LNCaP clone FGC (cell line): ENCODE measurements at regions not wholly inside any gene's neighbourhood (a gene's known extent, or its start where the extent isn't known, plus 50 kb on each side); places are given as distances from the start of the nearest gene placed in this dataset.

Source experiments
- DNase-seq: peaks from one replicate; pipeline ENCODE4 v3.0.0-alpha.2; 2011; ENCODE audit warnings: low read depth
- H3K4me3 ChIP-seq: 2 replicates; pipeline ENCODE4 v1.5.1; 2011; ENCODE audit warnings: mild to moderate bottlenecking, low read depth, low read length, control low read depth
- CTCF ChIP-seq: IDR thresholded peaks from 2 replicates; pipeline ENCODE4 v1.5.1; 2012; ENCODE audit warnings: mild to moderate bottlenecking; ENCODE audit not compliant: control insufficient read depth, insufficient read depth; ENCODE audit errors: extremely low read depth

- TF ChIP-seq CTCF, result no peak
- DNase-seq, result no peak
- no peak overlapping the region for H3K4me3 ChIP-seq
These were observed 92.1 kb downstream of the SYF2 start for GRCh38 chr1:25140073-25140797.

GRCh38 chr1:25137521-25138395 is 94.5 kb downstream of the SYF2 start:
- no peak overlapping the region for H3K4me3 ChIP-seq
- DNase-seq, result no peak
- TF ChIP-seq CTCF, result no peak

- TF ChIP-seq CTCF, result no peak
- no peak for DNase-seq
- H3K4me3 ChIP-seq, result no peak overlapping the region
These were observed 95.2 kb downstream of the SYF2 start for GRCh38 chr1:25137106-25137505.

GRCh38 chr1:25135909-25136308 is 96.4 kb downstream of the SYF2 start:
- no peak for DNase-seq
- H3K4me3 ChIP-seq, result no peak overlapping the region
- no peak for TF ChIP-seq CTCF

GRCh38 chr1:25134801-25135461 is 97.4 kb downstream of the SYF2 start:
- DNase-seq, result no peak

GRCh38 chr1:25134307-25134706 is 98.0 kb downstream of the SYF2 start:
- no peak for DNase-seq
- H3K4me3 ChIP-seq, result no peak overlapping the region
- no peak for TF ChIP-seq CTCF

More at GRCh38 chr1:25134801-25135461, 97.4 kb downstream of the SYF2 start:
- no peak for TF ChIP-seq CTCF
- no peak overlapping the region for H3K4me3 ChIP-seq
